Right atrium auricular region (tissue), 2 donors: ENCODE measurements at regions not wholly inside any gene's neighbourhood (a gene's known extent, or its start where the extent isn't known, plus 50 kb on each side); places are given as distances from the start of the nearest gene placed in this dataset.

Experiments
- DNase-seq: peaks from one replicate; pipeline ENCODE4 v3.0.0-alpha.2; 2019; ENCODE audit warnings: low spot score
- H3K27ac ChIP-seq, 2 donors: fragments of 200-600 bp; sonication (generic); 1 replicate in 1 of 2; 2 replicates in 1 of 2; pipeline ENCODE4 v1.5.1; 2016 to 2019
- H3K27me3 ChIP-seq, 2 donors: fragments of 200-600 bp; sonication (generic); one replicate each; pipeline versions ENCODE4 v1.5.1 to v1.6.0; 2017 to 2019
- H3K36me3 ChIP-seq: fragments of 200-600 bp; sonication (generic); one replicate; pipeline ENCODE4 v1.5.1; 2016
- H3K4me1 ChIP-seq, 2 donors: fragments of 200-600 bp; sonication (generic); one replicate each; pipeline versions ENCODE4 v1.5.1 to v1.6.0; 2017 to 2019
- H3K4me3 ChIP-seq, 2 donors: fragments of 200-600 bp; sonication (generic); 1 replicate in 1 of 2; 2 replicates in 1 of 2; pipeline ENCODE4 v1.5.1; 2017 to 2019; ENCODE audit warnings: mild to moderate bottlenecking in 1 of 2, moderate library complexity in 1 of 2
- H3K9me3 ChIP-seq, 2 donors: fragments of 200-600 bp; sonication (generic); one replicate each; pipeline ENCODE4 v1.5.1; 2019
- TF ChIP-seq, protein P1 (sequence below), 2 donors: fragments of 200-600 bp; sonication (generic); IDR thresholded peaks; one replicate each; pipeline ENCODE4 v1.5.1; 2019; ENCODE audit warnings: antibody characterized with exemption in 2 of 2

DNA sequence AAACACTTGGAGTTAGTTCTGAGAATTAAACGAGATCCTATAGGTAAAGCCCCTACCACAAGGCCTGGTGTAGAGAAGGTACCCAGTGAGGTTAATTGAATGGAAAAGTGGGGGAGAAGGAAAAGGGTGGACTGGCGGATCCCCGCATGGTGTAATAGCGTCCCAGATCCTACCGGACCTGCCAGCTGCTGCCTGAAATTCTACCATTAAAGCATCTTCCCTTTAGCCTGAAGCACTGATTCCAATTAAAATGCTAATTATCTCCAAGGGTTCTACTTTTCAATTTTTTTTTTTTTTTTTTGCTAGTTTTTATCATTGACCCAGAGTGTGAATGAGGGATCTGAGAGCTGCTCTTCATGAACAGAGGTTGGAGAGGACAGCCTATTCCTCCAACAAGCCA, 237.9 kb downstream of the TLE3 start:
- no peak overlapping the region for H3K4me3 ChIP-seq
- no peaks in the 10 kb centered on the region for H3K36me3 ChIP-seq
- H3K4me1 ChIP-seq: no peaks in the 10 kb centered on the region
- H3K27ac ChIP-seq: no peak overlapping the region
- no peaks in the 10 kb centered on the region for H3K27me3 ChIP-seq
- no peak for DNase-seq
- H3K9me3 ChIP-seq: no peaks in the 10 kb centered on the region
- TF ChIP-seq, protein P1, sequence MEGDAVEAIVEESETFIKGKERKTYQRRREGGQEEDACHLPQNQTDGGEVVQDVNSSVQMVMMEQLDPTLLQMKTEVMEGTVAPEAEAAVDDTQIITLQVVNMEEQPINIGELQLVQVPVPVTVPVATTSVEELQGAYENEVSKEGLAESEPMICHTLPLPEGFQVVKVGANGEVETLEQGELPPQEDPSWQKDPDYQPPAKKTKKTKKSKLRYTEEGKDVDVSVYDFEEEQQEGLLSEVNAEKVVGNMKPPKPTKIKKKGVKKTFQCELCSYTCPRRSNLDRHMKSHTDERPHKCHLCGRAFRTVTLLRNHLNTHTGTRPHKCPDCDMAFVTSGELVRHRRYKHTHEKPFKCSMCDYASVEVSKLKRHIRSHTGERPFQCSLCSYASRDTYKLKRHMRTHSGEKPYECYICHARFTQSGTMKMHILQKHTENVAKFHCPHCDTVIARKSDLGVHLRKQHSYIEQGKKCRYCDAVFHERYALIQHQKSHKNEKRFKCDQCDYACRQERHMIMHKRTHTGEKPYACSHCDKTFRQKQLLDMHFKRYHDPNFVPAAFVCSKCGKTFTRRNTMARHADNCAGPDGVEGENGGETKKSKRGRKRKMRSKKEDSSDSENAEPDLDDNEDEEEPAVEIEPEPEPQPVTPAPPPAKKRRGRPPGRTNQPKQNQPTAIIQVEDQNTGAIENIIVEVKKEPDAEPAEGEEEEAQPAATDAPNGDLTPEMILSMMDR (IDR thresholded peaks at IDR 0.05): no peak

DNA sequence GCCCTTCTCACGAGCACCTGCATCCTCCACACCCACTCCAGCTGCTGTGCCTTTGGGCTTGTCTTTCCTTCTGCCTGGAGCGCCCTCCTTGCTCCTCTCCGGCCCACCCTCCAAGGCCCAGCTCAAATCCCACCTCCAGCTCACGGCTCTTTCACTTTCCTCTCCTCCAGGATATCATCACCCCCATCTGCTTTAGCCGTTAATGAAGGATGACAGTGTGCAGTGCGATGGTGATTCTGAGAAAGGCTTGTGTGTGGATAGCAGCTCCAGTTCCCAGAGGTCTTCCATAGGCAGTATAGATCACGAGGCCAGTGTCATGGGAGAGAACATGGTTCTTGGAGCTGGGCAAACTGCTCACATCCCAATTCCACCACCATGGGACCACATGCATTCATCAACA, 237.4 kb downstream of the TLE3 start:
- H3K4me1 ChIP-seq: no peaks in the 10 kb centered on the region
- TF ChIP-seq, protein P1 (IDR thresholded peaks at IDR 0.05): no peak
- no peak overlapping the region for H3K4me3 ChIP-seq

DNA sequence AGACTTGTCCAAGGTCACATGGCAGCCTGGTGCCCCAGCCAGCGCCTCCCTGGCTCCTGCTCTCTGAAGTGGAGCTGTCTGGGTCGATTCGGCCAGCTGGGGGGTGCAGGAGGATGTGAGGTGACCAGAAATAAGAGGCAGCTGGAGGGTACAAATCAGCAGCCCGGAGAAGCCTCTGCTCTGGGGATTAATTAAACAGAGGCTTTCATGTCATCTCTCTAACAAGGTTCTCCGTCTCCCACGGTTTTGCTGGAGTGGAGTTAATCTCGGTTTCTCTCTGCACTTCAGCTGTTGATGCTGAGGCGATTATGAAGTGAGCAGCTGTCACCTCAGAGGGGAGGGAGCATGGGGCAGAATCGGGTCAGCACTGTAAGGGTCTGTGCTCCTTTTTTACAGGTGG, 236.8 kb downstream of the TLE3 start:
- no peak for DNase-seq
- TF ChIP-seq, protein P1 (IDR thresholded peaks at IDR 0.05): no peak
- Histone ChIP-seq H3K36me3 (no peaks in the 10 kb centered on the region), H3K27ac (no peak overlapping the region), H3K4me3 (no peak overlapping the region), H3K27me3 (no peaks in the 10 kb centered on the region), H3K4me1 (no peaks in the 10 kb centered on the region), H3K9me3 (no peaks in the 10 kb centered on the region)

More for the DNA sequence above, 237.4 kb downstream of the TLE3 start:
- Histone ChIP-seq H3K27me3 (no peaks in the 10 kb centered on the region), H3K36me3 (no peaks in the 10 kb centered on the region), H3K27ac (no peak overlapping the region), H3K9me3 (no peaks in the 10 kb centered on the region)
- DNase-seq: no peak

DNA sequence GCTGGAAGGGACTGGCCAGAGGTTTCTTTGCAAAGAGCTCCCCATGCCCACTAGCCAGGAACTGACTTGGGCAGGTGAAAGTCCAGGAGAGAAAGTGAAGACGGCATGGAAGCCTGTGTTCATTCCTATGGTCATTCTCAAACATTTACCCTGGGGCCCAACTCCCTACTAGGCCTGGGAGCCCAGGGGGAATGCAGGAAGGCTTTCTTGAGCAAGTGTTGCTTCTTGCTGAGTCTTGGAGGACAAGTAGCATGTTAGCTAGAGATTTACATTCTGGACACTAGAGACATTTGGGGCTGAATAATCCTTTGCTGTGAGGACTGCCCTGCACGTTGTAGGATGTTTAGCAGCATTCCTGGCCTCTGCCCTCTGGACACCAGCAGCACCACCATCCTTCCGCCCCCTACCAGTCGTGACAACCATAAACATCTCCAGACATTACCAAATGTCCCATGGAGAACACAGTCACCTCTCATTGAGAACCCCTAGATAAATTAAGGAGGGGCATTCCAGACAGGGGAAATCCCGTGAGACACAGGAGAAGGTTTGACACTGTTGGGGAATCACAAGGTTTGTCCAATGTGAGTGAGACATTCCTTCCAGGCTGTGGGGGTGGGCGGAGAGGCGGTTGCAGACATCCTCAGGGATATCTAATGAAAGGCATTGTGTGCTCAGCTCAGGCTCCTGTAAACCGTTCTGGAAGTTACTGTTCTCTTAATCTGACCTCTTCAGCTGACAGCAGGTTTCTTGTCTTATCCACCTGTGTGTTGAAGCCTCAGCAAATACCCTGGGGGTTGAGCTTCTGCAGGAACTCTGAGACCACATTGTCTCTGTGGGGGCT, 236.2 kb downstream of the TLE3 start:
- Histone ChIP-seq H3K4me1 (no peaks in the 10 kb centered on the region), H3K9me3 (no peaks in the 10 kb centered on the region), H3K27me3 (no peaks in the 10 kb centered on the region), H3K27ac (no peak overlapping the region), H3K4me3 (no peak overlapping the region), H3K36me3 (no peaks in the 10 kb centered on the region)
- DNase-seq: no peak
- TF ChIP-seq, protein P1 (IDR thresholded peaks at IDR 0.05): no peak

DNA sequence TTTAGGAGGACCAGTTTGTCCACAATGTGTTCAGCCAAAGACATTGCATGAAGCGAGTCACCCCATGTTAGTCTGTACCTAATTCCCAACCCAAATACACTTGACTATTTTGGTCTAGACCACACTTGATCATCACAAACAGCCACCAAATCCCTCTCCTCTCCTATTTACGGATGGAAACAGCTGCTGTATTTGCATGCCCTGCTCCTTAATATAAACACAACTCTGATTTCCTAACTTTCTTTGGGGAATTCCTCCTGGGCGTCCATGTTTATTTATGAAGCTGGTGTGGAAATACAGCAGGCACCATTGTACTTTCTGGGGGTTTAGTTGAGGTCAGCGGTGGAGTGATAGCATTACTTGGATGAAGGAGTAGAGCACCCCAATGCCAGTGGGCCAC, 235.2 kb downstream of the TLE3 start:
- Histone ChIP-seq H3K9me3 (no peaks in the 10 kb centered on the region), H3K27me3 (no peaks in the 10 kb centered on the region), H3K36me3 (no peaks in the 10 kb centered on the region), H3K27ac (no peak overlapping the region), H3K4me3 (no peak overlapping the region), H3K4me1 (no peaks in the 10 kb centered on the region)
- TF ChIP-seq, protein P1 (IDR thresholded peaks at IDR 0.05): no peak
- no peak for DNase-seq

DNA sequence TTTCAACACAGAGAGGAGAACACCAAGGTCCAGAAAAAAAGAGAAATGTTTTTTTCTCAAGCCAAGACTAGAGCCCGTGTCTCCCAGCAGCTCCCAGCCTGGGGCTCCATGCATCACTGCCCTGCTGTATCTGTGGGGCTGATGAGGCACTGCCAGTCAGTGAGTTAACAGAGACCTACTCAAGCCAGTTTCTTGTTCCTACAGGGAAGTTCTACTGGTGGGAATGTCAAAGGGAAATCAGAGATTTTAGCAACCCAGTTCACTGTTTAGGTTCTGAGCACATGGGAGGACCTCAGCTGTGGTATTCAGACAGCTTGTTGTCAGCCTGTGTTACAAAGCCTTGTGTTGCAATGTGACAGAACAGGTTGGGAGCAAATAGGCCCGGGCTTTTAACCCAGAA, 234.3 kb downstream of the TLE3 start:
- Histone ChIP-seq H3K27ac (no peak overlapping the region), H3K36me3 (no peaks in the 10 kb centered on the region), H3K4me3 (no peak overlapping the region), H3K4me1 (no peaks in the 10 kb centered on the region), H3K27me3 (no peaks in the 10 kb centered on the region), H3K9me3 (no peaks in the 10 kb centered on the region)
- DNase-seq: no peak
- TF ChIP-seq, protein P1 (IDR thresholded peaks at IDR 0.05): no peak
